Transverse colon (tissue), 4 donors: ENCODE measurements at regions not wholly inside any gene's neighbourhood (a gene's known extent, or its start where the extent isn't known, plus 50 kb on each side); places are given as distances from the start of the nearest gene placed in this dataset.

Experiments used
- POLR2A ChIP-seq: fragments of 450-650 bp; IDR thresholded peaks from one replicate; pipeline ENCODE4 v1.6.1; 2016; ENCODE audit warnings: antibody characterized with exemption, mild to moderate bottlenecking, moderate library complexity
- POLR2AphosphoS5 ChIP-seq, 3 donors: sonication (generic); formaldehyde crosslinking; IDR thresholded peaks; one replicate each; pipeline ENCODE4 v1.6.1; 2016; ENCODE audit warnings: antibody characterized with exemption in 3 of 3
- TF ChIP-seq, protein P1 (sequence below), 5 experiments: fragments of 200-600 bp in 3 of 5; fragments of 450-650 bp in 2 of 5; sonication (generic) in 3 of 5; IDR thresholded peaks; 1 replicate in 2 of 5; 2 replicates in 3 of 5; pipeline ENCODE4 v1.5.1; 2016 to 2017; ENCODE audit warnings: antibody characterized with exemption in 5 of 5, inconsistent platforms in 3 of 5, mild to moderate bottlenecking in 2 of 5, moderate library complexity in 1 of 5

DNA sequence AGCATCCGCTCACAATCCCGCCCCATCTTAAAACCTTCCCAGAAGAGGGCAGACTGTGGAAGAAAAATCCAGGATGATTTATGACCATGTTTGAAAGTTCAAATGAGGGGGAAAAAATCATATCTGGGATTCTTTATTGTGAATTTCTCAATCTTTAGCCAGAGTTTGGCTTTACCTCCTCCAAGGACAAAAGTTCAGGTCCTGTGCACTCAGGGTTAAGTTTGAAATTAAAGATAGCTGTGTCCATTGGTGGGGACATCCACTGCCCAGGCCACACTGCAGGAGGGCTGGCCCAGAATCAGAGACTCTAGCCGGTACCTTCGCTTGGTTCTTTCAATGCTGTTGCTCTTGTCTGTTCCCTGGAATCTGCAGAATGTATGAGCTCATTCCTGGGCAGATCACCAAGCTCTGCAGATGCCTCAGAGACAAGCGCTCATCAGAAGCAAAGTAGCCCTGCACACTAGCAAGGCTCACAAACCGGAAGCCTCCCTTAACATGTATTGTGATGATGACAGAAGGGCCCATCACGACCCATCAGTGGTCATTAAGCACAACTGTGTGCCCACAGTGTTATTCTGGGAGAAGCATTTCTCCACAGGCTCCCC is 375.3 kb upstream of the KLHL29 start:
- TF ChIP-seq POLR2AphosphoS5 (IDR thresholded peaks at IDR 0.05) (no peak), POLR2A (no peak)
- TF ChIP-seq, protein P1, sequence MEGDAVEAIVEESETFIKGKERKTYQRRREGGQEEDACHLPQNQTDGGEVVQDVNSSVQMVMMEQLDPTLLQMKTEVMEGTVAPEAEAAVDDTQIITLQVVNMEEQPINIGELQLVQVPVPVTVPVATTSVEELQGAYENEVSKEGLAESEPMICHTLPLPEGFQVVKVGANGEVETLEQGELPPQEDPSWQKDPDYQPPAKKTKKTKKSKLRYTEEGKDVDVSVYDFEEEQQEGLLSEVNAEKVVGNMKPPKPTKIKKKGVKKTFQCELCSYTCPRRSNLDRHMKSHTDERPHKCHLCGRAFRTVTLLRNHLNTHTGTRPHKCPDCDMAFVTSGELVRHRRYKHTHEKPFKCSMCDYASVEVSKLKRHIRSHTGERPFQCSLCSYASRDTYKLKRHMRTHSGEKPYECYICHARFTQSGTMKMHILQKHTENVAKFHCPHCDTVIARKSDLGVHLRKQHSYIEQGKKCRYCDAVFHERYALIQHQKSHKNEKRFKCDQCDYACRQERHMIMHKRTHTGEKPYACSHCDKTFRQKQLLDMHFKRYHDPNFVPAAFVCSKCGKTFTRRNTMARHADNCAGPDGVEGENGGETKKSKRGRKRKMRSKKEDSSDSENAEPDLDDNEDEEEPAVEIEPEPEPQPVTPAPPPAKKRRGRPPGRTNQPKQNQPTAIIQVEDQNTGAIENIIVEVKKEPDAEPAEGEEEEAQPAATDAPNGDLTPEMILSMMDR (IDR thresholded peaks at IDR 0.05): no peak
